ENCODE measurements at regions not wholly inside any gene's neighbourhood (a gene's known extent, or its start where the extent isn't known, plus 50 kb on each side); places are given as distances from the start of the nearest gene placed in this dataset.

DNA sequence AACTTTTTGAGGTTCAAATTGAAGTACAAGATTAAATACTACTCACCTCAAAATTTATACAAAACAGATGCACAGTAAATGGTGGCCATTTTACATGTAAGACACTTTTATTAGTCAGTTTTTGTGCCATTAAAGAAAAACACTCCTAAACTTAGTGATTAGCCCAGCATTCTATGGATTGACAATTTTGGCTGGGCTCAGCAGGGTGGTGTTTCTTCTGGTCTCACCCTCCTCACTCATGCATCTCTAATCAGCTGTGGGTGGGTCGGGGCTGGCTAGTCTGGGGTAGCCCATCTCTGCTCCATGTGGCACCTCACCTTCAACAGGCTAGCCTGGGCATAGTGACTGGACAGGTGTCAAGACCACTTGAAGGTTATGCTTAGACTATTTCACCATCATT is 71.6 kb upstream of the BTBD3 start:
- TF ChIP-seq POLR2A (IDR thresholded peaks at IDR 0.05) (no peak), EP300 (IDR thresholded peaks at IDR 0.05) (no peak)

Data from sigmoid colon (tissue), 4 donors.